HCT116 (cell line): ENCODE measurements at regions not wholly inside any gene's neighbourhood (a gene's known extent, or its start where the extent isn't known, plus 50 kb on each side); places are given as distances from the start of the nearest gene placed in this dataset.

Experiments
- ATAC-seq: fragments of 200-7000 bp; cut with Tn5 transposase; 2 replicates; pipeline ENCODE4 v1.9.1; 2020; ENCODE audit warnings: mild to moderate bottlenecking, moderate library complexity
- BruUV-seq: library from RNA; stranded (reverse); fragments of 400-500 nt; replicated peaks from 2 replicates; lab custom pipeline; 2021; lab: Mats Ljungman, UMichigan
- CTCF ChIA-PET: fragments of 300-600 bp; sonication (Branson Sonifier 250); formaldehyde crosslinking; loops from one replicate; lab custom pipeline; 2021; ENCODE audit warnings: antibody characterized with exemption; lab: Charles Lee
- POLR2A ChIA-PET: fragments of 300-600, 350-600 bp; sonication (Branson Sonifier 250); formaldehyde crosslinking; loops from one replicate; lab custom pipeline; 2021; ENCODE audit warnings: antibody characterized with exemption; lab: Charles Lee
- RAD21 ChIA-PET, 2 experiments: fragments of 300-600 bp; sonication (Branson Sonifier 250); formaldehyde crosslinking; loops; one replicate each; lab custom pipeline; 2023; ENCODE audit warnings: low total read pairs in 2 of 2; ENCODE audit not compliant: uncharacterized antibody in 2 of 2, unreplicated experiment in 2 of 2, low non-redundant PET in 1 of 2; lab: Charles Lee
- DNase-seq: peaks from one replicate; pipeline ENCODE4 v3.0.0-alpha.2; 2010; ENCODE audit warnings: low read depth, low spot score
- H2AFZ ChIP-seq: fragments of 200-600 bp; shearing (Covaris generic), sonication (generic); 2 replicates; pipeline ENCODE4 v1.6.1; 2017; ENCODE audit warnings: low read depth, mixed run types, mixed read lengths, antibody characterized with exemption, low read length; ENCODE audit not compliant: poor library complexity, severe bottlenecking
- H3K27ac ChIP-seq: 2 replicates; pipeline ENCODE4 v1.5.1; 2012; ENCODE audit warnings: low read depth, low read length
- H3K27me3 ChIP-seq: fragments of 200-600 bp; sonication (generic); 2 replicates; pipeline ENCODE4 v1.6.1; 2016; ENCODE audit warnings: mixed run types, low read length, mixed read lengths; ENCODE audit not compliant: insufficient read depth
- H3K36me3 ChIP-seq, 2 experiments: fragments of 200-500 bp in 1 of 2; fragments of 200-600 bp in 1 of 2; sonication (Bioruptor generic) in 1 of 2; sonication (generic) in 1 of 2; 2 replicates each; pipeline versions ENCODE4 v1.5.1 to v1.6.1; 2014 to 2016; ENCODE audit warnings: low read length in 2 of 2, inconsistent platforms in 1 of 2, mixed read lengths in 1 of 2, mixed run types in 1 of 2; ENCODE audit not compliant: insufficient read depth in 2 of 2, control insufficient read depth in 1 of 2
- H3K4me1 ChIP-seq, 2 experiments: fragments of 200-600 bp in 1 of 2; sonication (generic) in 1 of 2; 2 replicates each; pipeline versions ENCODE4 v1.5.1 to v1.6.1; 2012 to 2017; ENCODE audit warnings: low read length in 2 of 2, inconsistent platforms in 1 of 2, mild to moderate bottlenecking in 1 of 2, mixed read lengths in 1 of 2, mixed run types in 1 of 2, moderate library complexity in 1 of 2; ENCODE audit not compliant: insufficient read depth in 2 of 2, control insufficient read depth in 1 of 2
- H3K4me2 ChIP-seq: fragments of 200-600 bp; sonication (generic); 2 replicates; pipeline ENCODE4 v1.6.1; 2017; ENCODE audit warnings: mixed run types, low read length, mixed read lengths
- H3K4me3 ChIP-seq, 2 experiments: fragments of 200-600 bp in 1 of 2; sonication (generic) in 1 of 2; replicated peaks in 1 of 2; 2 replicates each; pipeline ENCODE4 v1.5.1; 2011 to 2016; ENCODE audit warnings: low read length in 2 of 2, control low read depth in 1 of 2, low read depth in 1 of 2, mild to moderate bottlenecking in 1 of 2, mixed read lengths in 1 of 2, mixed run types in 1 of 2
- H3K79me2 ChIP-seq: fragments of 200-600 bp; sonication (generic); 2 replicates; pipeline ENCODE4 v1.6.1; 2017; ENCODE audit warnings: mild to moderate bottlenecking, mixed run types, low read length, moderate library complexity, mixed read lengths; ENCODE audit not compliant: insufficient read depth
- H3K9ac ChIP-seq: fragments of 200-600 bp; sonication (generic); 2 replicates; pipeline ENCODE4 v1.6.1; 2016; ENCODE audit warnings: low read length, mixed read lengths
- H3K9me2 ChIP-seq: fragments of 200-600 bp; sonication (generic), shearing (Covaris generic); 2 replicates; pipeline ENCODE4 v1.6.1; 2017; ENCODE audit warnings: mixed run types, mild to moderate bottlenecking, moderate library complexity; ENCODE audit not compliant: insufficient read depth
- H3K9me3 ChIP-seq, 2 experiments: fragments of 200-500 bp in 1 of 2; fragments of 200-600 bp in 1 of 2; sonication (Bioruptor generic) in 1 of 2; sonication (generic) in 1 of 2; 2 replicates each; pipeline ENCODE4 v1.6.1; 2014 to 2017; ENCODE audit warnings: low read length in 2 of 2, mixed read lengths in 2 of 2, inconsistent platforms in 1 of 2, low read depth in 1 of 2, mild to moderate bottlenecking in 1 of 2, mixed run types in 1 of 2, moderate library complexity in 1 of 2; ENCODE audit not compliant: control insufficient read depth in 1 of 2, insufficient read depth in 1 of 2
- H4K20me1 ChIP-seq: fragments of 200-600 bp; sonication (generic), shearing (Covaris generic); 2 replicates; pipeline ENCODE4 v1.6.1; 2017; ENCODE audit warnings: mixed run types, mild to moderate bottlenecking, moderate library complexity; ENCODE audit not compliant: insufficient read depth
- CBX3 ChIP-seq: IDR thresholded peaks from 2 replicates; pipeline ENCODE4 v1.6.1; 2012; ENCODE audit warnings: low read depth
- CEBPB ChIP-seq: IDR thresholded peaks from 2 replicates; pipeline ENCODE4 v1.6.1; 2012; ENCODE audit warnings: low read depth
- EZH2 ChIP-seq: fragments of 200-600 bp; sonication (generic); IDR thresholded peaks from 2 replicates; pipeline ENCODE4 v1.6.1; 2017; ENCODE audit warnings: antibody characterized with exemption, mixed run types
- JUND ChIP-seq: IDR thresholded peaks from 2 replicates; pipeline ENCODE4 v1.6.1; 2012
- MAX ChIP-seq: IDR thresholded peaks from 2 replicates; pipeline ENCODE4 v1.6.1; 2012
- POLR2A ChIP-seq: IDR thresholded peaks from 2 replicates; pipeline ENCODE4 v1.7.0; 2011; ENCODE audit warnings: borderline replicate concordance; ENCODE audit not compliant: insufficient read depth, insufficient read length; ENCODE audit errors: extremely low read depth
- RAD21 ChIP-seq: IDR thresholded peaks from 2 replicates; pipeline ENCODE4 v1.6.1; 2012; ENCODE audit warnings: low read depth, mild to moderate bottlenecking
- REST ChIP-seq: IDR thresholded peaks from 2 replicates; pipeline ENCODE4 v1.6.1; 2012; ENCODE audit warnings: low read depth
- SRF ChIP-seq: IDR thresholded peaks from 2 replicates; pipeline ENCODE4 v1.6.1; 2012; ENCODE audit warnings: low read depth
- ZFX ChIP-seq: fragments of 450-650 bp; IDR thresholded peaks from 2 replicates; pipeline ENCODE4 v1.6.1; 2017
- intact Hi-C: fragments of 100-400 bp; cut with micrococcal nuclease; formaldehyde crosslinking; loops from 2 replicates; pipeline ENCODE4 v1.10.0; 2022

- ChIA-PET CTCF (no interaction called here), POLR2A (no interaction called here), RAD21 (no interaction called here)
- Histone ChIP-seq H3K9ac (no peak overlapping the region), H3K4me2 (no peak overlapping the region), H3K27ac (no peak overlapping the region), H3K79me2 (no peaks in the 10 kb centered on the region), H3K36me3 (no peaks in the 10 kb centered on the region), H2AFZ (no peak overlapping the region), H3K9me2 (no peaks in the 10 kb centered on the region), H4K20me1 (no peaks in the 10 kb centered on the region), H3K4me3 (no peak overlapping the region), H3K4me1 (peaks cover 0 to 3% of the 10 kb centered on the region in 2 experiments; a peak in 1 of 4 replicates), H3K27me3 (no peaks in the 10 kb centered on the region), H3K9me3 (no peaks in the 10 kb centered on the region)
- ATAC-seq (no peak), DNase-seq (no peak)
- no peak for TF ChIP-seq CBX3
- TF ChIP-seq EZH2: no peak
- TF ChIP-seq POLR2A: no peak
- 0 out of 2 replicates have a peak, but pooled peaks have one; percentile 24 for TF ChIP-seq MAX
- no peak for TF ChIP-seq RAD21
- TF ChIP-seq REST: no peak
- peak; percentile 19; the same call in 1 of the 2 replicates for TF ChIP-seq JUND
- no TSS peak for BruUV-seq
- intact Hi-C loops: no loop called here
These were observed 313.1 kb downstream of the C11orf87 start for GRCh38 chr11:109735128-109735527.

GRCh38 chr11:109739379-109739778 lies 317.4 kb downstream of the C11orf87 start:
- BruUV-seq: no TSS peak
- no peaks in the 10 kb centered on the region for H3K79me2 ChIP-seq
- no peak overlapping the region for H3K4me2 ChIP-seq
- ChIA-PET RAD21 (no interaction called here), POLR2A (no interaction called here), CTCF (no interaction called here)
- H3K9me2 ChIP-seq: no peaks in the 10 kb centered on the region
- H2AFZ ChIP-seq: no peak overlapping the region
- no peaks in the 10 kb centered on the region for H4K20me1 ChIP-seq
- no peaks in the 10 kb centered on the region for H3K36me3 ChIP-seq
- H3K27ac ChIP-seq: no peak overlapping the region
- no peak overlapping the region for H3K9ac ChIP-seq
- H3K27me3 ChIP-seq: no peaks in the 10 kb centered on the region
- no peaks in the 10 kb centered on the region for H3K9me3 ChIP-seq
- TF ChIP-seq CEBPB: no peak
- no peak for TF ChIP-seq CBX3
- no peak for TF ChIP-seq SRF
- TF ChIP-seq ZFX: no peak
- H3K4me3 ChIP-seq: no peak overlapping the region
- DNase-seq (no peak), ATAC-seq (no peak)
- intact Hi-C loops: no loop called here
- H3K4me1 ChIP-seq: no peaks in the 10 kb centered on the region
